ENCODE measurements at regions not wholly inside any gene's neighbourhood (a gene's known extent, or its start where the extent isn't known, plus 50 kb on each side); places are given as distances from the start of the nearest gene placed in this dataset.

DNA sequence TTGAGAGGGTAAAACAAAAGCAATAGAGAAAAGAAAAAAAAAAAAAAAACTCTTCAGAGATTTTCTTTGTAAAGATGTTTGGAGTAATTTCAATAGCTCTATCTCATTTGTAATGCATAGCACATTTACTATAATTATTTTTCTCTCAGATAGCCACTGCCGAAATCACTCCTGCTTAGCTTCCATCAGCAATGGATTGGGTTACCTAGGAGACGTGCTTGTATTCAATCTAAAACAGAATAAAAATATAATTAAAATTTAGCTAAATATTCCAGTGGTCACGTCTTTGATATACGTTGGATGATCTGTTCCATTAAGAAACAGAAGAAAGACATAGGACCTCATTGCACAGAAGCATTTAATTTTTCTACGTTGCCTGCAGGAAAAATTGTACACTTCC lies 1435.7 kb upstream of the DDX18 start:
- Histone ChIP-seq H3K23me2 (ENCODE audit: low read depth, low read length) (no peaks in the 10 kb centered on the region), H2BK120ac (replicated peaks; ENCODE audit: low read depth, low read length) (no peak overlapping the region), H3K79me2 (ENCODE audit: control insufficient read depth in 1 of 2, insufficient read depth in 2 of 2, low read length in 2 of 2) (no peaks in the 10 kb centered on the region), H2AK5ac (ENCODE audit: low read depth, low read length) (no peak overlapping the region), H3K18ac (ENCODE audit: extremely low read depth, low read length) (no peak overlapping the region), H4K5ac (ENCODE audit: insufficient read length, low read depth, low read length) (no peak overlapping the region), H3K4me3 (ENCODE audit: extremely low read depth in 1 of 4, insufficient read depth in 2 of 4, low read depth in 3 of 4, low read length in 4 of 4) (no peak overlapping the region), H2BK20ac (ENCODE audit: low read length) (no peak overlapping the region), H3K36me3 (ENCODE audit: control insufficient read depth in 2 of 4, insufficient read depth in 4 of 4, low read length in 3 of 4) (no peaks in the 10 kb centered on the region), H3K27me3 (replicated peaks in 1 of 4; ENCODE audit: control insufficient read depth in 3 of 4, extremely low read depth in 1 of 4, insufficient read depth in 3 of 4, low read length in 3 of 4) (no peaks in the 10 kb centered on the region), H3K4me2 (ENCODE audit: insufficient read depth in 1 of 2, low read depth in 2 of 2, low read length in 2 of 2) (no peak overlapping the region), H4K91ac (replicated peaks; ENCODE audit: insufficient read length, low read length) (no peak overlapping the region), H3K4me1 (replicated peaks in 1 of 4; ENCODE audit: control insufficient read depth in 3 of 4, insufficient read depth in 4 of 4, low read length in 3 of 4) (no peaks in the 10 kb centered on the region), H4K20me1 (replicated peaks in 1 of 2; ENCODE audit: control insufficient read depth in 1 of 2, insufficient read depth in 2 of 2, low read length in 2 of 2) (no peaks in the 10 kb centered on the region), H4K8ac (ENCODE audit: extremely low read depth, insufficient read depth, low read length) (no peak overlapping the region), H3K9me3 (ENCODE audit: insufficient read depth in 2 of 2, low read depth in 1 of 2, low read length in 1 of 2) (no peaks in the 10 kb centered on the region), H3K9ac (replicated peaks in 1 of 4; ENCODE audit: extremely low read depth in 1 of 4, low read depth in 3 of 4, low read length in 3 of 4) (no peak overlapping the region), H3K56ac (replicated peaks; ENCODE audit: insufficient read length, low read depth, low read length) (no peak overlapping the region), H3K4ac (replicated peaks; ENCODE audit: insufficient read length, low read depth, low read length) (no peak overlapping the region), H3K79me1 (ENCODE audit: low read depth, low read length) (no peaks in the 10 kb centered on the region), H3K23ac (ENCODE audit: insufficient read length) (no peak overlapping the region), H2AFZ (ENCODE audit: low read length) (no peak overlapping the region), H2BK5ac (ENCODE audit: low read depth, low read length) (no peak overlapping the region), H3K14ac (ENCODE audit: insufficient read length) (no peak overlapping the region), H2BK12ac (ENCODE audit: low read depth, low read length) (no peak overlapping the region), H2BK15ac (ENCODE audit: low read length) (no peak overlapping the region), H3K27ac (ENCODE audit: low read depth, low read length) (no peak overlapping the region)
- FAIRE-seq: no peak
- POLR2A ChIA-PET (ENCODE audit: partially characterized antibody): interaction anchor here (0.5 kb wide), 1 partner anchor 15 kb away, joined by 4 read pairs; no protein-coding TSS in a partner anchor
- DNase-seq (ENCODE audit: low read depth in 1 of 2, low spot score in 2 of 2): no peak
- 88% methylated on average over 5 of the region's 5 CpGs; no CpG with 5 or more reads in 1 of the 2 experiments for WGBS, 2 experiments (ENCODE audit: extremely low coverage in 1 of 2, insufficient coverage in 1 of 2, insufficient read length in 1 of 2, insufficient replicate concordance in 2 of 2, low coverage in 1 of 2, low lambda C conversion rate in 2 of 2, missing lambda C conversion rate in 1 of 2)
- CTCF ChIA-PET (ENCODE audit: partially characterized antibody): no interaction called here
- TF ChIP-seq MAFK (IDR thresholded peaks at IDR 0.05; ENCODE audit: low read depth, low read length) (no peak), RFX5 (IDR thresholded peaks at IDR 0.05; ENCODE audit: borderline replicate concordance, low read depth, low read length) (no peak), CHD1 (IDR thresholded peaks at IDR 0.05; ENCODE audit: low read depth, low read length) (no peak), SUZ12 (IDR thresholded peaks at IDR 0.05; ENCODE audit: low read length) (no peak), SIRT6 (IDR thresholded peaks at IDR 0.05; ENCODE audit: low read length) (no peak), TCF12 (IDR thresholded peaks at IDR 0.05; ENCODE audit: low read depth, low read length) (no peak)

All from H1 (cell line).